ENCODE measurements at regions not wholly inside any gene's neighbourhood (a gene's known extent, or its start where the extent isn't known, plus 50 kb on each side); places are given as distances from the start of the nearest gene placed in this dataset.

- Histone ChIP-seq H4K20me1 (ENCODE audit: control insufficient read depth, extremely low read depth, insufficient read depth, low read length) (no peaks in the 10 kb centered on the region), H3K36me3 (ENCODE audit: control insufficient read depth in 2 of 2, extremely low read depth in 1 of 2, insufficient read depth in 2 of 2, low read length in 2 of 2) (no peaks in the 10 kb centered on the region), H3K27ac (ENCODE audit: control insufficient read depth, insufficient read depth, low read length) (no peak overlapping the region), H3K9me3 (ENCODE audit: control insufficient read depth, low read depth, low read length) (no peaks in the 10 kb centered on the region), H3K4me1 (ENCODE audit: control insufficient read depth, extremely low read depth, insufficient read depth, low read length) (no peaks in the 10 kb centered on the region), H3K4me3 (ENCODE audit: control insufficient read depth in 2 of 3, extremely low read depth in 1 of 3, insufficient read depth in 2 of 3, low read depth in 1 of 3, low read length in 3 of 3) (no peak overlapping the region), H3K9me1 (ENCODE audit: control insufficient read depth, extremely low read depth, insufficient read depth, low read length) (no peaks in the 10 kb centered on the region), H2AFZ (ENCODE audit: control insufficient read depth, low read length) (no peak overlapping the region), H3K79me2 (ENCODE audit: control insufficient read depth, insufficient read depth, low read length) (no peaks in the 10 kb centered on the region), H3K4me2 (ENCODE audit: control insufficient read depth, extremely low read depth, insufficient read depth, low read depth, low read length) (no peak overlapping the region), H3K9ac (ENCODE audit: control insufficient read depth, extremely low read depth, insufficient read depth, low read length) (no peak overlapping the region), H3K27me3 (ENCODE audit: control insufficient read depth, extremely low read depth, insufficient read depth, low read length) (no peaks in the 10 kb centered on the region)
- TF ChIP-seq EZH2 (IDR thresholded peaks at IDR 0.05; ENCODE audit: low read length) = no peak
- TF ChIP-seq CTCF (optimal IDR thresholded peaks at IDR 0.05 in 1 of 3, IDR thresholded peaks at IDR 0.05 in 1 of 3, conservative IDR thresholded peaks at IDR 0.05 in 1 of 3; ENCODE audit: extremely low read depth in 1 of 3, insufficient read depth in 2 of 3, low read length in 3 of 3) = no peak
- FAIRE-seq = no peak
- dilution Hi-C loops (cut with MboI; ENCODE audit: extremely low pct_ligation_motif_present, low sequenced_read_pairs) = no loop called here
- DNase-seq (ENCODE audit: low read depth, low spot score) = no peak
These were observed 110.1 kb downstream of the GALR1 start for GRCh38 chr18:77359561-77360314.

- Histone ChIP-seq H3K36me3 (ENCODE audit: control insufficient read depth in 2 of 2, extremely low read depth in 1 of 2, insufficient read depth in 2 of 2, low read length in 2 of 2) (no peaks in the 10 kb centered on the region), H3K79me2 (ENCODE audit: control insufficient read depth, insufficient read depth, low read length) (no peaks in the 10 kb centered on the region), H3K9me3 (ENCODE audit: control insufficient read depth, low read depth, low read length) (no peaks in the 10 kb centered on the region), H3K4me2 (ENCODE audit: control insufficient read depth, extremely low read depth, insufficient read depth, low read depth, low read length) (no peak overlapping the region), H3K9me1 (ENCODE audit: control insufficient read depth, extremely low read depth, insufficient read depth, low read length) (no peaks in the 10 kb centered on the region), H2AFZ (ENCODE audit: control insufficient read depth, low read length) (no peak overlapping the region), H3K4me1 (ENCODE audit: control insufficient read depth, extremely low read depth, insufficient read depth, low read length) (no peaks in the 10 kb centered on the region), H3K27me3 (ENCODE audit: control insufficient read depth, extremely low read depth, insufficient read depth, low read length) (no peaks in the 10 kb centered on the region), H3K27ac (ENCODE audit: control insufficient read depth, insufficient read depth, low read length) (no peak overlapping the region), H3K9ac (ENCODE audit: control insufficient read depth, extremely low read depth, insufficient read depth, low read length) (no peak overlapping the region), H4K20me1 (ENCODE audit: control insufficient read depth, extremely low read depth, insufficient read depth, low read length) (no peaks in the 10 kb centered on the region), H3K4me3 (ENCODE audit: control insufficient read depth in 2 of 3, extremely low read depth in 1 of 3, insufficient read depth in 2 of 3, low read depth in 1 of 3, low read length in 3 of 3) (no peak overlapping the region)
- DNase-seq (ENCODE audit: low read depth, low spot score) (no peak), FAIRE-seq (no peak)
- dilution Hi-C loops (cut with MboI; ENCODE audit: extremely low pct_ligation_motif_present, low sequenced_read_pairs) = no loop called here
- TF ChIP-seq CTCF (optimal IDR thresholded peaks at IDR 0.05 in 1 of 3, IDR thresholded peaks at IDR 0.05 in 1 of 3, conservative IDR thresholded peaks at IDR 0.05 in 1 of 3; ENCODE audit: extremely low read depth in 1 of 3, insufficient read depth in 2 of 3, low read length in 3 of 3) = no peak
- no peak for TF ChIP-seq EZH2 (IDR thresholded peaks at IDR 0.05; ENCODE audit: low read length)
These were observed 110.9 kb downstream of the GALR1 start for GRCh38 chr18:77360315-77361190.

Measured in keratinocyte (primary cell).